ENCODE measurements at regions not wholly inside any gene's neighbourhood (a gene's known extent, or its start where the extent isn't known, plus 50 kb on each side); places are given as distances from the start of the nearest gene placed in this dataset.

DNA sequence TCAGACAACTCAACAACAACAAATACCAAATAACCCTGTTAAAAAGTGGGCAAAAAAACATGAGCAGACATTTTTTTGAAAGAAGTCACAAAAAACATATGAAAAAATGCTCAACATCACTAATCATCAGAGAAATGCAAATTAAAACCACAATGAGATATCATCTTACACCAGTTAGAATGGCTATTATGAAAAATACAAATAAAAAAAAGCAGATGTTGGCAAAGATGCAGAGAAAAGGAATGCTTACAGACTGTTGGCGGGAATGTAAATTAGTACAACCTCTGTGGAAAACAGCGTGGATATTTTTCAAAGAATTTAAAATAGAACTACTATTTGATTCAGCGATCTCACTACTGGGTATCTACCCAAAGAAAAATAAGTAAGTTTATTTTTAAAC is 114.0 kb downstream of the SLC38A4 start:
- ChIA-PET CTCF (no interaction called here), POLR2A (no interaction called here)
- DNase-seq (ENCODE audit: low spot score) (no peak), ATAC-seq (no peak)
- Mint-ChIP-seq H3K9me3 (peaks cover 11% of the 10 kb centered on the region), H3K4me1 (no peaks in the 10 kb centered on the region), H3K27me3 (ENCODE audit: low read depth) (no peaks in the 10 kb centered on the region), H3K4me3 (no peak overlapping the region), H3K36me3 (no peaks in the 10 kb centered on the region), H3K27ac (no peak overlapping the region)
- TF ChIP-seq GRHL2 (CRISPR knock-in tag; IDR thresholded peaks at IDR 0.05; ENCODE audit: insufficient replicate concordance, severe bottlenecking) = no peak
- no peak for TF ChIP-seq ZNF138 (CRISPR knock-in tag; conservative IDR thresholded peaks at IDR 0.05)
- TF ChIP-seq NFE2L1 (CRISPR knock-in tag; IDR thresholded peaks at IDR 0.05) = no peak
- TF ChIP-seq, protein P1, sequence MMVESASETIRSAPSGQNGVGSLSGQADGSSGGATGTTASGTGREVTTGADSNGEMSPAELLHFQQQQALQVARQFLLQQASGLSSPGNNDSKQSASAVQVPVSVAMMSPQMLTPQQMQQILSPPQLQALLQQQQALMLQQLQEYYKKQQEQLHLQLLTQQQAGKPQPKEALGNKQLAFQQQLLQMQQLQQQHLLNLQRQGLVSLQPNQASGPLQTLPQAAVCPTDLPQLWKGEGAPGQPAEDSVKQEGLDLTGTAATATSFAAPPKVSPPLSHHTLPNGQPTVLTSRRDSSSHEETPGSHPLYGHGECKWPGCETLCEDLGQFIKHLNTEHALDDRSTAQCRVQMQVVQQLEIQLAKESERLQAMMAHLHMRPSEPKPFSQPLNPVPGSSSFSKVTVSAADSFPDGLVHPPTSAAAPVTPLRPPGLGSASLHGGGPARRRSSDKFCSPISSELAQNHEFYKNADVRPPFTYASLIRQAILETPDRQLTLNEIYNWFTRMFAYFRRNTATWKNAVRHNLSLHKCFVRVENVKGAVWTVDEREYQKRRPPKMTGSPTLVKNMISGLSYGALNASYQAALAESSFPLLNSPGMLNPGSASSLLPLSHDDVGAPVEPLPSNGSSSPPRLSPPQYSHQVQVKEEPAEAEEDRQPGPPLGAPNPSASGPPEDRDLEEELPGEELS (CRISPR knock-in tag; IDR thresholded peaks at IDR 0.05) = no peak
- no peak for TF ChIP-seq FOXJ3 (CRISPR knock-in tag; IDR thresholded peaks at IDR 0.05; ENCODE audit: borderline replicate concordance)
- TF ChIP-seq CTCF (IDR thresholded peaks at IDR 0.05) = no peak
- TF ChIP-seq NFYB (CRISPR knock-in tag; conservative IDR thresholded peaks at IDR 0.05; ENCODE audit: low read depth) = no peak
- no peak for TF ChIP-seq GTF2I (CRISPR knock-in tag; conservative IDR thresholded peaks at IDR 0.05)

DNA sequence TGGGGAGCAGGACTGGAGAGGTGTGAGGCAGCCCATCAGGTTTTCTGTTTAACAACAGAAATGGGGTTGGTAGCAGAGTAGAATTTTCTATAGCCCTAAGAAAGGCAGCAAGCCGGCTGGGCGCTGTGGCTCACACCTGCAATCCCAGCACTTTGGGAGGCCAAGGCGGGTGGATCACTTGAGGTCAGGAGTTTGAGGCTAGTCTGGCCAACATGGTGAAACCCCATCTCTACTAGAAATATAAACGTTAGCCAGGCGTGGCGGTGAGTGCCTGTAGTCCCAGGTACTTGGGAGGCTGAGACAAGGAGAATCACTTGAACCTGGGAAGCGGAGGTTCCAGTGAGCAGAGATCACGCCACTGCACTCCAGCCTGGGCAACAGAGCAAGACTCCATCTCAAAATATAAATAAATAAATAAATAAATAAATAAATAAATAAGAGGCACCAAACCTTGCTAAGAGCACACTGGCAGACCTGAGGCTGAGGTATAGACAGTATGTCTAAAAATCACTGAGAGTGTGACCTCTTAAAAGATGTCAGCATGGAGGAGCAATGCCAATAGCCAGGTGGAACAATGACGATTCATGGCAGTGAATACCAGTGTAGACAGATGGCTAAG is 115.6 kb downstream of the SLC38A4 start:
- Mint-ChIP-seq H3K27ac (no peak overlapping the region), H3K4me1 (no peaks in the 10 kb centered on the region), H3K4me3 (no peak overlapping the region), H3K9me3 (peaks cover 11% of the 10 kb centered on the region), H3K36me3 (no peaks in the 10 kb centered on the region), H3K27me3 (ENCODE audit: low read depth) (no peaks in the 10 kb centered on the region)
- DNase-seq (ENCODE audit: low spot score) (no peak), ATAC-seq (no peak)
- ChIA-PET CTCF (no interaction called here), POLR2A (no interaction called here)
- TF ChIP-seq ATF2 (CRISPR knock-in tag; IDR thresholded peaks at IDR 0.05; ENCODE audit: borderline replicate concordance, low read depth) (no peak), ZNF396 (CRISPR knock-in tag; IDR thresholded peaks at IDR 0.05; ENCODE audit: borderline replicate concordance) (no peak), NFE2L1 (CRISPR knock-in tag; IDR thresholded peaks at IDR 0.05) (no peak), ATF1 (CRISPR knock-in tag; IDR thresholded peaks at IDR 0.05) (no peak), AFF4 (CRISPR knock-in tag; IDR thresholded peaks at IDR 0.05; ENCODE audit: borderline replicate concordance) (no peak), TEAD1 (CRISPR knock-in tag; IDR thresholded peaks at IDR 0.05) (no peak), CBFB (CRISPR knock-in tag; IDR thresholded peaks at IDR 0.05; ENCODE audit: low read depth) (no peak), ZNF263 (CRISPR knock-in tag; IDR thresholded peaks at IDR 0.05; ENCODE audit: low read depth) (no peak), ZBTB43 (CRISPR knock-in tag; IDR thresholded peaks at IDR 0.05) (no peak)
- TF ChIP-seq, protein P2, sequence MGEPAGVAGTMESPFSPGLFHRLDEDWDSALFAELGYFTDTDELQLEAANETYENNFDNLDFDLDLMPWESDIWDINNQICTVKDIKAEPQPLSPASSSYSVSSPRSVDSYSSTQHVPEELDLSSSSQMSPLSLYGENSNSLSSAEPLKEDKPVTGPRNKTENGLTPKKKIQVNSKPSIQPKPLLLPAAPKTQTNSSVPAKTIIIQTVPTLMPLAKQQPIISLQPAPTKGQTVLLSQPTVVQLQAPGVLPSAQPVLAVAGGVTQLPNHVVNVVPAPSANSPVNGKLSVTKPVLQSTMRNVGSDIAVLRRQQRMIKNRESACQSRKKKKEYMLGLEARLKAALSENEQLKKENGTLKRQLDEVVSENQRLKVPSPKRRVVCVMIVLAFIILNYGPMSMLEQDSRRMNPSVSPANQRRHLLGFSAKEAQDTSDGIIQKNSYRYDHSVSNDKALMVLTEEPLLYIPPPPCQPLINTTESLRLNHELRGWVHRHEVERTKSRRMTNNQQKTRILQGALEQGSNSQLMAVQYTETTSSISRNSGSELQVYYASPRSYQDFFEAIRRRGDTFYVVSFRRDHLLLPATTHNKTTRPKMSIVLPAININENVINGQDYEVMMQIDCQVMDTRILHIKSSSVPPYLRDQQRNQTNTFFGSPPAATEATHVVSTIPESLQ (CRISPR knock-in tag; IDR thresholded peaks at IDR 0.05) = no peak
- TF ChIP-seq, protein P3, sequence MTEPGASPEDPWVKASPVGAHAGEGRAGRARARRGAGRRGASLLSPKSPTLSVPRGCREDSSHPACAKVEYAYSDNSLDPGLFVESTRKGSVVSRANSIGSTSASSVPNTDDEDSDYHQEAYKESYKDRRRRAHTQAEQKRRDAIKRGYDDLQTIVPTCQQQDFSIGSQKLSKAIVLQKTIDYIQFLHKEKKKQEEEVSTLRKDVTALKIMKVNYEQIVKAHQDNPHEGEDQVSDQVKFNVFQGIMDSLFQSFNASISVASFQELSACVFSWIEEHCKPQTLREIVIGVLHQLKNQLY (CRISPR knock-in tag; IDR thresholded peaks at IDR 0.05) = no peak
- TF ChIP-seq, protein P4, sequence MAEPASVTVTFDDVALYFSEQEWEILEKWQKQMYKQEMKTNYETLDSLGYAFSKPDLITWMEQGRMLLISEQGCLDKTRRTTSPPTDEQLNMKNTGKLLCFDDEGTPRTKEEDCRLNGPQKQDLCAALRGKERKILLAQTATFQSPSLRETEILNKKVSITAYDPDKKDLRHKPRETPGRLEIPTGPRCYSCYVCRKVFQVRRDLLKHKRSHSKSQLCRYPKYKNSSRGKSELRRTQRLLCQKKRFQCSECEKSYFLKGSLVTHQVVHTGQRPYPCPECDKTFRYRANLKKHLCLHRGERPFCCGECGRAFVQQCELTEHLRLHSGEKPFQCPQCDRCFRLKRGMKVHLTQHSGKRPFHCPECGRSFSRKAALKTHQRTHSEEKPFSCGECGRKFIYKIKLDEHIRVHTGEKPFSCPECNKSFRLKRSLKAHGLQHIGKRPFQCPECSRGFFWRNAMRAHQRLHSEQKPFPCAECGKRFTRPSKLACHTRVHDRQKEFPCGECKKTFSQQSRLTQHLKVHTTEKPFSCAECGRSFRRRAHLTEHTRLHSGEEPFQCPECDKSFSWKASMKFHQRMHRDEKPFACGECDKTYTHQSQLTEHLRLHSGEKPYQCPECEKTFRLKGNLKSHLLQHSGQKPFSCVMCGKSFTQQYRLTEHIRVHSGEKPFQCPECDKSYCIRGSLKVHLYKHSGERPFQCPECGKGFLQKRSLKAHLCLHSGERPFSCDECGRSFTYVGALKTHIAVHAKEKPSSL (CRISPR knock-in tag; conservative IDR thresholded peaks at IDR 0.05) = no peak

Measured in WTC11 (cell line).